IMR-90 (cell line): ENCODE measurements at regions not wholly inside any gene's neighbourhood (a gene's known extent, or its start where the extent isn't known, plus 50 kb on each side); places are given as distances from the start of the nearest gene placed in this dataset.
"Not testable (repeated sequence)": the region's sequence is repeated elsewhere in the genome, so short reads cannot be mapped to it uniquely, and the experiment has no call there.

Experiments
- ATAC-seq: fragments of 200-7000 bp; cut with Tn5 transposase; 2 replicates; pipeline ENCODE4 v1.9.1; 2020; ENCODE audit warnings: low read depth, mild to moderate bottlenecking, moderate library complexity
- BruUV-seq: library from RNA; stranded (reverse); fragments of 400-500 nt; replicated peaks from 2 replicates; lab custom pipeline; 2021; lab: Mats Ljungman, UMichigan
- CTCF ChIA-PET: fragments of 300-600 bp; formaldehyde crosslinking; extraction: SDS; loops from one replicate; lab custom pipeline; 2021; ENCODE audit warnings: antibody characterized with exemption; lab: Yijun Ruan, JAX
- POLR2A ChIA-PET: fragments of 300-600 bp; sonication (Branson Sonifier 250); formaldehyde crosslinking; loops from one replicate; lab custom pipeline; 2022; ENCODE audit warnings: antibody characterized with exemption; ENCODE audit not compliant: unreplicated experiment; lab: Charles Lee
- DNase-seq: peaks from one replicate; pipeline ENCODE4 v3.0.0; 2013
- H2AFZ ChIP-seq: replicated peaks from 2 replicates; pipeline ENCODE3; 2013; ENCODE audit warnings: low read length, mild to moderate bottlenecking; ENCODE audit not compliant: poor library complexity
- H2AK5ac ChIP-seq: 2 replicates; pipeline ENCODE4 v1.6.1; 2013; ENCODE audit warnings: low read depth, low read length, inconsistent platforms
- H2AK9ac ChIP-seq: replicated peaks from 2 replicates; pipeline ENCODE3; 2013; ENCODE audit warnings: mild to moderate bottlenecking, low read depth, low read length, moderate library complexity; ENCODE audit not compliant: poor library complexity
- H2BK120ac ChIP-seq: 2 replicates; pipeline ENCODE4 v1.6.1; 2013; ENCODE audit warnings: low read depth, low read length, inconsistent platforms
- H2BK15ac ChIP-seq: 3 replicates; pipeline ENCODE4 v1.6.1; 2013; ENCODE audit warnings: low read depth, low read length, inconsistent platforms
- H2BK20ac ChIP-seq: 2 replicates; pipeline ENCODE4 v1.6.1; 2013; ENCODE audit warnings: low read depth, mild to moderate bottlenecking, inconsistent platforms, low read length, moderate library complexity
- H2BK5ac ChIP-seq: 2 replicates; pipeline ENCODE4 v1.6.1; 2013; ENCODE audit warnings: mild to moderate bottlenecking, low read depth, low read length, inconsistent platforms; ENCODE audit not compliant: poor library complexity, severe bottlenecking
- H3K14ac ChIP-seq: replicated peaks from 2 replicates; pipeline ENCODE4 v1.6.1; 2013; ENCODE audit warnings: low read depth, low read length, inconsistent platforms
- H3K18ac ChIP-seq: 2 replicates; pipeline ENCODE4 v1.6.1; 2013; ENCODE audit warnings: low read depth, low read length, control low read depth
- H3K23ac ChIP-seq: 2 replicates; pipeline ENCODE4 v1.6.1; 2013; ENCODE audit warnings: low read depth, low read length, inconsistent platforms
- H3K27ac ChIP-seq: 2 replicates; pipeline ENCODE4 v1.5.1; 2013; ENCODE audit warnings: mild to moderate bottlenecking, control low read depth, low read length; ENCODE audit not compliant: insufficient read depth
- H3K27me3 ChIP-seq: 2 replicates; pipeline ENCODE4 v1.6.1; 2013; ENCODE audit warnings: low read length; ENCODE audit not compliant: control insufficient read depth, insufficient read depth
- H3K36me3 ChIP-seq: 2 replicates; pipeline ENCODE4 v1.6.1; 2013; ENCODE audit warnings: low read length, mixed read lengths; ENCODE audit not compliant: control insufficient read depth, insufficient read depth
- H3K4ac ChIP-seq: 2 replicates; pipeline ENCODE4 v1.6.1; 2013; ENCODE audit warnings: low read depth, low read length, inconsistent platforms
- H3K4me1 ChIP-seq: 2 replicates; pipeline ENCODE4 v1.6.1; 2013; ENCODE audit warnings: low read length, mixed read lengths; ENCODE audit not compliant: control insufficient read depth, insufficient read depth
- H3K4me2 ChIP-seq: 2 replicates; pipeline ENCODE4 v1.6.1; 2013; ENCODE audit warnings: low read depth, mild to moderate bottlenecking, control low read depth, low read length, moderate library complexity
- H3K4me3 ChIP-seq: 2 replicates; pipeline ENCODE4 v1.5.1; 2013; ENCODE audit warnings: low read depth, mild to moderate bottlenecking, control low read depth, low read length, moderate library complexity; ENCODE audit not compliant: insufficient read depth
- H3K56ac ChIP-seq: 2 replicates; pipeline ENCODE4 v1.6.1; 2013; ENCODE audit warnings: low read length, inconsistent platforms; ENCODE audit not compliant: insufficient read depth; ENCODE audit errors: extremely low read depth
- H3K79me1 ChIP-seq, 2 experiments: 2 replicates each; pipeline ENCODE4 v1.6.1; 2013; ENCODE audit warnings: low read length in 2 of 2, inconsistent platforms in 1 of 2, low read depth in 1 of 2
- H3K9ac ChIP-seq: 2 replicates; pipeline ENCODE4 v1.6.1; 2013; ENCODE audit warnings: low read depth, low read length, control low read depth
- H3K9me1 ChIP-seq: 2 replicates; pipeline ENCODE4 v1.6.1; 2013; ENCODE audit warnings: low read length, inconsistent platforms; ENCODE audit not compliant: insufficient read depth
- H3K9me3 ChIP-seq: 2 replicates; pipeline ENCODE4 v1.6.1; 2013; ENCODE audit warnings: low read length; ENCODE audit not compliant: control insufficient read depth, insufficient read depth
- H4K20me1 ChIP-seq: 2 replicates; pipeline ENCODE4 v1.6.1; 2013; ENCODE audit warnings: low read length, inconsistent platforms; ENCODE audit not compliant: insufficient read depth
- H4K5ac ChIP-seq: 2 replicates; pipeline ENCODE4 v1.6.1; 2013; ENCODE audit warnings: mild to moderate bottlenecking, low read depth, low read length, control low read depth
- H4K8ac ChIP-seq, 2 experiments: 2 replicates each; pipeline ENCODE4 v1.6.1; 2013; ENCODE audit warnings: low read depth in 2 of 2, low read length in 2 of 2, control low read depth in 1 of 2, inconsistent platforms in 1 of 2
- H4K91ac ChIP-seq: 2 replicates; pipeline ENCODE4 v1.6.1; 2013; ENCODE audit warnings: low read depth, low read length, inconsistent platforms; ENCODE audit not compliant: insufficient read depth
- BHLHE40 ChIP-seq: fragments of 150-350 bp; IDR thresholded peaks from 2 replicates; pipeline ENCODE4 v1.6.1; 2016; ENCODE audit warnings: mild to moderate bottlenecking, low read depth, low read length
- CEBPB ChIP-seq: IDR thresholded peaks from 2 replicates; pipeline ENCODE4 v1.6.1; 2012; ENCODE audit warnings: low read depth, low read length, improper control_type of control experiment
- FOS ChIP-seq: fragments of 150-350 bp; IDR thresholded peaks from 2 replicates; pipeline ENCODE4 v1.6.1; 2016; ENCODE audit warnings: low read depth, low read length
- NFE2L2 ChIP-seq: fragments of 150-350 bp; IDR thresholded peaks from 2 replicates; pipeline ENCODE4 v1.6.1; 2016; ENCODE audit warnings: low read depth, mild to moderate bottlenecking, low read length
- RAD21 ChIP-seq: IDR thresholded peaks from 2 replicates; pipeline ENCODE4 v1.6.1; 2012; ENCODE audit warnings: low read length, improper control_type of control experiment
- WGBS, 2 experiments: methylation state at CpG; one replicate each; pipeline versions ENCODE4 v1.1.5 to v1.1.7; 2013; ENCODE audit warnings: missing lambda C conversion rate in 2 of 2; ENCODE audit not compliant: insufficient read length in 1 of 2; ENCODE audit errors: extremely low coverage in 2 of 2; 5-methylcytosine and 5-hydroxymethylcytosine counted together
- dilution Hi-C: fragments of 300-500 bp; cut with HindIII; formaldehyde crosslinking; loops from one replicate; pipeline ENCODE4 v1.14.3; 2018; ENCODE audit warnings: low sequenced_read_pairs; ENCODE audit not compliant: unreplicated experiment
- in situ Hi-C: fragments of 300-500 bp; cut with MboI; formaldehyde crosslinking; loops from 3 replicates; pipeline ENCODE4 v1.14.3; 2019; ENCODE audit warnings: low sequenced_read_pairs, inconsistent platforms, mixed read lengths
- intact Hi-C: fragments of 100-400 bp; cut with micrococcal nuclease; formaldehyde crosslinking; loops from 2 replicates; pipeline ENCODE4 v1.10.0; 2022
- TF ChIP-seq, protein P1 (sequence below): fragments of 150-350 bp; IDR thresholded peaks from 2 replicates; pipeline ENCODE4 v1.6.1; 2017; ENCODE audit warnings: mild to moderate bottlenecking, antibody characterized with exemption, low read length, low read depth

DNA sequence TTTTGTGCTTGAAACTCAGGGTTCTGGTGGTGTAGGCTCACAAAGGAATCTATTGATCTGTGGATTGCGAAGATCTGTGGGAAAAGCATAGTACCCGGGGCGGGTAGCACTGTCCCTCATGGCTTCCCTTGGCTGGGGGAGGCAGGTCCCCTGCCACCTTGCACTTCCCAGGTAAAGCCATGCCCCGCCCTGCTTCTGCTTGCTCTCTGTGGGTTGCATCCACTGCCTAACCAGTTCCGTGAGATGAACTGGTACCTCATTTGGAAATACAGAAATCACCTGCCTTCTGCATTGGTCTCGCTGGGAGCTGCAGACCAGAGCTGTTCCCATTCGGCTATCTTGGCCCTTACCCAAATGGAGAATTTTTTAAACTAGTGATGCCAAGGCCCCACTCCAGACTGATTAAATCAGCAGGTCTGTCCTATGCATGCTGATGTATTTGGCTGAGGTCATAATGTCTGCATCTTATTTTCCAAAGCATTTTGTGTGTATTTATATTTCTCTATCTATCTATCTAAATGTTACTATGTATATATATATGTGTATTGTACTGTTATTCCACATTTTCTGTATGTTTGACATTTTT is 65.5 kb upstream of the SLC7A14 start:
- H4K8ac ChIP-seq: no peak overlapping the region
- no peak overlapping the region for H3K14ac ChIP-seq
- H2AFZ ChIP-seq: no peak overlapping the region
- H3K36me3 ChIP-seq: no peaks in the 10 kb centered on the region
- H2BK120ac ChIP-seq: no peak overlapping the region
- POLR2A ChIA-PET: no interaction called here
- CTCF ChIA-PET: no interaction called here
- H3K9ac ChIP-seq: no peak overlapping the region
- H4K5ac ChIP-seq: no peak overlapping the region
- in situ Hi-C loops (no loop called here), intact Hi-C loops (no loop called here), dilution Hi-C loops (no loop called here)
- no peak overlapping the region for H3K4me3 ChIP-seq
- H3K56ac ChIP-seq: no peak overlapping the region
- no peaks in the 10 kb centered on the region for H3K79me1 ChIP-seq
- DNase-seq: no peak
- no peaks in the 10 kb centered on the region; the same call in 1 of the 2 replicates for H3K27me3 ChIP-seq
- H2AK5ac ChIP-seq: no peak overlapping the region
- no peaks in the 10 kb centered on the region for H3K9me1 ChIP-seq
- no peaks in the 10 kb centered on the region for H3K4me1 ChIP-seq
- TF ChIP-seq CEBPB (no peak), BHLHE40 (no peak), NFE2L2 (no peak), FOS (no peak), RAD21 (no peak)
- TF ChIP-seq, protein P1, sequence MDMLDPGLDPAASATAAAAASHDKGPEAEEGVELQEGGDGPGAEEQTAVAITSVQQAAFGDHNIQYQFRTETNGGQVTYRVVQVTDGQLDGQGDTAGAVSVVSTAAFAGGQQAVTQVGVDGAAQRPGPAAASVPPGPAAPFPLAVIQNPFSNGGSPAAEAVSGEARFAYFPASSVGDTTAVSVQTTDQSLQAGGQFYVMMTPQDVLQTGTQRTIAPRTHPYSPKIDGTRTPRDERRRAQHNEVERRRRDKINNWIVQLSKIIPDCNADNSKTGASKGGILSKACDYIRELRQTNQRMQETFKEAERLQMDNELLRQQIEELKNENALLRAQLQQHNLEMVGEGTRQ: no peak
- H3K18ac ChIP-seq: no peak overlapping the region
- H3K27ac ChIP-seq: no peak overlapping the region
- H2AK9ac ChIP-seq: no peak overlapping the region
- H2BK5ac ChIP-seq: no peak overlapping the region
- no peak overlapping the region for H4K91ac ChIP-seq
- H3K4ac ChIP-seq: no peak overlapping the region
- no peak overlapping the region for H2BK15ac ChIP-seq
- 87% methylated on average over 3 of the region's 7 CpGs; no CpG with 5 or more reads in 1 of the 2 experiments for WGBS, 2 experiments
- H3K23ac ChIP-seq: no peak overlapping the region
- no peaks in the 10 kb centered on the region for H4K20me1 ChIP-seq
- no TSS peak for BruUV-seq
- no peak for ATAC-seq
- no peaks in the 10 kb centered on the region for H3K9me3 ChIP-seq
- no peak overlapping the region for H2BK20ac ChIP-seq
- no peak overlapping the region for H3K4me2 ChIP-seq

GRCh38 chr3:170650557-170650956 is 64.7 kb upstream of the SLC7A14 start:
- H3K9me3 ChIP-seq, H3K27ac ChIP-seq, H2BK120ac ChIP-seq, H3K18ac ChIP-seq, POLR2A ChIA-PET, intact Hi-C loops, H3K9ac ChIP-seq, H3K56ac ChIP-seq, ATAC-seq, H2BK5ac ChIP-seq, H4K91ac ChIP-seq, H2AFZ ChIP-seq, DNase-seq, H2AK9ac ChIP-seq, H2BK15ac ChIP-seq, H4K5ac ChIP-seq, H3K27me3 ChIP-seq, H3K9me1 ChIP-seq, H3K79me1 ChIP-seq, H3K4ac ChIP-seq, H3K4me3 ChIP-seq, H3K23ac ChIP-seq, H3K4me2 ChIP-seq, dilution Hi-C loops, H3K4me1 ChIP-seq, H2AK5ac ChIP-seq, BruUV-seq, H3K14ac ChIP-seq, H4K8ac ChIP-seq, H3K36me3 ChIP-seq, H2BK20ac ChIP-seq, H4K20me1 ChIP-seq, CTCF ChIA-PET, in situ Hi-C loops: not testable (repeated sequence)
- WGBS, 2 experiments: no CpG with 5 or more reads among the region's 5 CpGs
